Dermis blood vessel endothelial cell (primary cell): ENCODE measurements at regions not wholly inside any gene's neighbourhood (a gene's known extent, or its start where the extent isn't known, plus 50 kb on each side); places are given as distances from the start of the nearest gene placed in this dataset.
A peak's percentile ranks its signal among the peaks of the same experiment; 100 is the strongest.
"Not testable (repeated sequence)": the region's sequence is repeated elsewhere in the genome, so short reads cannot be mapped to it uniquely, and the experiment has no call there.

Experiments used
- DNase-seq: peaks from one replicate; pipeline ENCODE4 v3.0.0; 2010

GRCh38 chr3:116512281-116512680, 67.0 kb upstream of the LSAMP start:
- DNase-seq = no peak

GRCh38 chr3:116512931-116513330, 67.6 kb upstream of the LSAMP start:
- DNase-seq = no peak

GRCh38 chr3:116515973-116516372, 70.7 kb upstream of the LSAMP start:
- no peak for DNase-seq

GRCh38 chr3:116517308-116517707, 72.0 kb upstream of the LSAMP start:
- no peak for DNase-seq

- DNase-seq = not testable (repeated sequence)
These were observed 73.8 kb upstream of the LSAMP start for GRCh38 chr3:116519101-116519500.

GRCh38 chr3:116519823-116520222, 74.5 kb upstream of the LSAMP start:
- not testable (repeated sequence) for DNase-seq

GRCh38 chr3:116524453-116525210, 79.3 kb upstream of the LSAMP start:
- DNase-seq = no peak

- no peak for DNase-seq
These were observed 107.0 kb upstream of the LSAMP start for GRCh38 chr3:116552246-116552645.

GRCh38 chr3:116553355-116553754, 108.1 kb upstream of the LSAMP start:
- DNase-seq = no peak

GRCh38 chr3:116561529-116561928, 116.2 kb upstream of the LSAMP start:
- DNase-seq = no peak

- no peak for DNase-seq
These were observed 118.1 kb upstream of the LSAMP start for GRCh38 chr3:116563351-116563750.

GRCh38 chr3:116566478-116566960, 121.2 kb upstream of the LSAMP start:
- no peak for DNase-seq

- DNase-seq = no peak
These were observed 124.3 kb upstream of the LSAMP start for GRCh38 chr3:116569611-116570010.

- DNase-seq = peak; percentile 1
These were observed 129.7 kb upstream of the TUSC7 start for GRCh38 chr3:116579840-116580239.

GRCh38 chr3:116586285-116586944, 123.2 kb upstream of the TUSC7 start:
- DNase-seq = no peak

- DNase-seq = no peak
These were observed 118.3 kb upstream of the TUSC7 start for GRCh38 chr3:116591236-116591635.

- no peak for DNase-seq
These were observed 108.4 kb upstream of the TUSC7 start for GRCh38 chr3:116601206-116601605.

- DNase-seq = no peak
These were observed 102.4 kb upstream of the TUSC7 start for GRCh38 chr3:116607205-116607604.

GRCh38 chr3:116610124-116610523, 99.5 kb upstream of the TUSC7 start:
- DNase-seq = no peak

- no peak for DNase-seq
These were observed 94.7 kb upstream of the TUSC7 start for GRCh38 chr3:116614795-116615362.

- no peak for DNase-seq
These were observed 91.4 kb upstream of the TUSC7 start for GRCh38 chr3:116618138-116618537.

GRCh38 chr3:116618930-116619329, 90.6 kb upstream of the TUSC7 start:
- DNase-seq = no peak

- DNase-seq = no peak
These were observed 79.1 kb upstream of the TUSC7 start for GRCh38 chr3:116630494-116630893.

- DNase-seq = no peak
These were observed 69.9 kb upstream of the TUSC7 start for GRCh38 chr3:116639641-116640040.
